OCI-LY1 (cell line): ENCODE measurements at regions not wholly inside any gene's neighbourhood (a gene's known extent, or its start where the extent isn't known, plus 50 kb on each side); places are given as distances from the start of the nearest gene placed in this dataset.

ENCODE experiments used
- EZH2 ChIP-seq: fragments of 200-600 bp; sonication (generic), shearing (Covaris generic); IDR thresholded peaks from 2 replicates; pipeline ENCODE4 v1.8.0; 2017; ENCODE audit warnings: borderline replicate concordance, mixed run types, mild to moderate bottlenecking, antibody characterized with exemption, low read length, moderate library complexity, mixed read lengths
- TF ChIP-seq, protein P1 (sequence below): fragments of 200-600 bp; sonication (generic), shearing (Covaris generic); IDR thresholded peaks from 2 replicates; pipeline ENCODE4 v1.5.1; 2017; ENCODE audit warnings: mild to moderate bottlenecking, antibody characterized with exemption, low read length, moderate library complexity, mixed read lengths

GRCh38 chr6:16872543-16873235 is 111.4 kb upstream of the ATXN1 start:
- TF ChIP-seq, protein P1, sequence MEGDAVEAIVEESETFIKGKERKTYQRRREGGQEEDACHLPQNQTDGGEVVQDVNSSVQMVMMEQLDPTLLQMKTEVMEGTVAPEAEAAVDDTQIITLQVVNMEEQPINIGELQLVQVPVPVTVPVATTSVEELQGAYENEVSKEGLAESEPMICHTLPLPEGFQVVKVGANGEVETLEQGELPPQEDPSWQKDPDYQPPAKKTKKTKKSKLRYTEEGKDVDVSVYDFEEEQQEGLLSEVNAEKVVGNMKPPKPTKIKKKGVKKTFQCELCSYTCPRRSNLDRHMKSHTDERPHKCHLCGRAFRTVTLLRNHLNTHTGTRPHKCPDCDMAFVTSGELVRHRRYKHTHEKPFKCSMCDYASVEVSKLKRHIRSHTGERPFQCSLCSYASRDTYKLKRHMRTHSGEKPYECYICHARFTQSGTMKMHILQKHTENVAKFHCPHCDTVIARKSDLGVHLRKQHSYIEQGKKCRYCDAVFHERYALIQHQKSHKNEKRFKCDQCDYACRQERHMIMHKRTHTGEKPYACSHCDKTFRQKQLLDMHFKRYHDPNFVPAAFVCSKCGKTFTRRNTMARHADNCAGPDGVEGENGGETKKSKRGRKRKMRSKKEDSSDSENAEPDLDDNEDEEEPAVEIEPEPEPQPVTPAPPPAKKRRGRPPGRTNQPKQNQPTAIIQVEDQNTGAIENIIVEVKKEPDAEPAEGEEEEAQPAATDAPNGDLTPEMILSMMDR = no peak
- no peak for TF ChIP-seq EZH2
